NCI-H1930 (cell line): ENCODE measurements at regions not wholly inside any gene's neighbourhood (a gene's known extent, or its start where the extent isn't known, plus 50 kb on each side); places are given as distances from the start of the nearest gene placed in this dataset.

Source experiments
- DNase-seq, 2 experiments: peaks; one replicate each; lab custom pipeline; 2025; lab: John Stamatoyannopoulos, UW

DNA sequence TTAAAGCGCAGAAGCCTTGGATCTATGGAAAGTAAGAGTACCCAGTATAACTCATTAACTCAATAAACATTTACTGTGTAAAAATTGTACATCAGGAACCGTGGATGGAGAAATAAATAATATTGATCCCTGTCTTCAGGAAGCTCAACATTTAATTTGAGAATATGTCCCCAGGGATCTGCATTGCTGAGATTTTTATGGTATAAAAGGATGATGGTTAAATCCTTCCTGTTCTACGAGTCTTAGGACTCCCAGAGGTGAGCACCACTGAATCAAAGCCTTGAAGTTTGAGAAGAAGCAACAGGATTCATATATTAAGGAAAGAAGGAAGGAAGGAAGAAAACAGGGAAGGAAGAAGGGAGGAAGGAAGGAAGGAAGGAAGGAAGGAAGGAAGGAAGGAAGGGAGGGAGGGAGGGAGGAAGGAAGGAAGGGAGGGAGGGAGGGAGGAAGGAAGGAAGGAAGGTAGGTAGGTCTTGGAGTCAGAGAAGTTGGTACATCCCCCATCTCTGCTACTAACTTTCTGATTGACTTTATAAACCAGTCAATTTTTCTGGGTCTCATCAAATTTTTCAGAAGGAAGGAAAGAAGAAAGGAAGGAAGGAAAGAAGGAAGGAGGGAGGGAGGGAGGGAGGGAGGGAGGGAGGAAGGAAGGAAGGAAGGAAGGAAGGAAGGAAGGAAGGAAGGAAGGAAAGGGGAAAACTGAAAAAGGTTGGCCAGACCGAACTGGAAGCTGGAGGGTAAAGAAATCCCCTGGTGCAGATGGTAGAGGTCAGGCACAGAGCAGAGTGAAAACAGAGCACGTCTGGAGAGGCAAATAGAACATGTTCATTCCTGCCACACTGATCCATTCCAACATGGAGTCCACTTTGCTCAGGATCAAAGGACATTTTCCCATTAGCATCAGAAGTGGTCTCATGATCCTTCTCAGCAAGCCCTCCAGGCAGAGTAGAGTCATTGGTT lies 422.2 kb upstream of the CDH11 start:
- no peak for DNase-seq

DNA sequence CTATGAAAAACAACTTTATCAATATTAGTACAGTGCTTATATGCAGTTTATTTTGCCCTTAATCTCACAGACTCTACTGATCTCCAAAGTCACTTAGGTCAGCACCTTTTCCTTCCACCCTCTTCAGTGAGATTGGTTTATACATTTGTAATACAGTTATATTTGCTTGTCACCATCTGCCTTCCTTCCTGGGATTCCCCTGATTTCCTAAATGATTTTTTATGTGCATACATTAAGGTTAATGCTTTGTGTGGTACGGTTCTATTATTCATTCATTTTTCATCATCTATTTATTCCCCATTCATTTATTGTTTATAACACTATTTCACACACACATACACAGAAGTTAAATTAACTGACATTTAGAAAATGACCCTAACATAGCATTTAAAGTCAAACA lies 419.8 kb upstream of the CDH11 start:
- DNase-seq = no peak

DNA sequence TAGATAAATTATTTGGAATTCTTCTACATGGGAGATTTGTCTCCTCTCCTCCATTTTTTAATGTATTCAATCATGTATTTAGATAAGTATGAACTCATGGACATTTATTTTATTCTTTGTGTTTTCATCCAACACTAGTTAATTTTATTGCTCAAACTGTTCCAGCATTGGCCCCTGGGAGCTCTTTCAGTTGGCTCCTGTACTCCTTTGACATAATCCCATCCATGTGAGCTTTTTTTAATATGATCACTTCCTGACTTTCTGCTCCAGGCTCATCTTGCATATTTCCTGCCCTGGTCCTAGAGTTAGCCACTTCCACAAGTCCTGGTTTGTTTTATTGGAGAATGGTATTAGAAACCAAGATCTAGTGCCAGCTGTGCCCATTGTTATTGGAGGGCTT lies 419.0 kb upstream of the CDH11 start:
- no peak for DNase-seq

DNA sequence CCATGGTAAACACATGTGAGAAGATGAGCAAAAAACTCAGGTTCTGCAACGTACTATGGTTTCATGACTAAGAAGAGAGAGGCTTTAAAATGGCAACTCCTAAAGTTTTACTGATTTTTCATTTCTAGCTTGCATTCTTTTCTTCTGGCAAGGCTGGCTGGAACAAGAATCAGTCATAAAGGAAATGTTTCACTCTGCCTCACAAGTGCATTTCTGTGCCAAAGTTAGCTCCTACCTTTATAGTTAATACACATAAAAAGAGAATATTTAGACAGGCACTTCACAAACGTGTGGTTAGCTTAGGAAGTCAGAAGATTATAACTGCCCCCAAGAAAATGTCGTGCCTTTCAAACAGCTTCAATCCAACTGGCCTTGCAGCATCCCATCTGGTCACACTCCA lies 417.1 kb upstream of the CDH11 start:
- no peak for DNase-seq

DNA sequence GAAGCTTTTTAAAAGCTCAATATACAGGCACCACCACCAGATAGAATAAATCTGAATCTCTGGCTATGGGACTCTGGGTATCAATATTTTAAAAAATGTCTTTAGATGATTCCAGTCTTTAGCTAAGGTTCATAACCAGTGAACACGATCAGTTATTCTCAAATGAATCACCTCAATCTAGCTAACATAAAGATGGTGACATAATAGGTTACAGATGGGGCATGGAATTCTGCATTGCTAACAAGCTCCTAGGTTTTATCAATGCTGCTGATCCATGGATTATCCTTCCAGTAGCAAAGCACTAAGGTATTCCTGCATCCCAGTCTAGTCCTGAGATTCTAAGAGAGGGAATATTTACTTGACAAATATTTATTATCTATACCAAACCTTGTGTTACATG lies 415.5 kb upstream of the CDH11 start:
- DNase-seq = no peak

DNA sequence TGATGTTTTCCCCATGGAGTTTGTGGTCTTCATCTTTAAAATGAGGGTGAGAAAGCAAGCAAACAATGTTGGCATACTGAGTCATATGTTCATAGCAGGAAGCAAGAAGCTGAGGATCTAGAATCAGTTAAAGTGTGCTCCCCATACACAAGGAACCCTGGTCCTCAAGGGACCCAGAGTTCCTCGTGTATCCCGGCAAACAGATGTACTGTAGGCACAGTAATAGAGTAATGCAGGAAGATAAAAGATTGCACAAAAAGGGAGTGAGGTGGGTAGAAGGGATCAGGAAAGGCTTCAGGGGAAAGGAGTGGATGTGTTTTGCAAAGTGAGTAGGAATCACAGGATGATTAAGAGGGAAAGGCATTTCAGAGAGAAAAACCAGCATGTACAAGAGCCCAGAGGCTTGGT lies 412.3 kb upstream of the CDH11 start:
- no peak for DNase-seq

DNA sequence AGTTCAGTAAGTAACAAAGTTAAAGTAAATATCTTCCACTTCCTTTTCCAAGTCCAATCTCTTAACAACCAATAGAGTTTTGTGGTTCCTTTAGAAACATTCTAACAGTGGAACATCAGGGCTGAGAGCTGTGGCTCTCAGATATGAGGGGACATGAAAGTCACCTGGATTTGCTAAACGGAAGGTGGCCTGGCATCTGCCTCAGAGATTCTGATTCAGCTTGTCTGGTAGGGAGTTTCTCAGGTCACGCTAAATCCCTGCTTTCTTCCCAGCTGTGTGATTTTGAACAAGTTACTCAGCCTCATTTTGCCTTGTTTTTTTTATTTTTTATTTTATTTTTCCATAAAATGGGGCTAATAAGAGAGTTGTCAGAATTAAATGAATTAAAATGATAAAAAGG lies 411.0 kb upstream of the CDH11 start:
- no peak for DNase-seq

DNA sequence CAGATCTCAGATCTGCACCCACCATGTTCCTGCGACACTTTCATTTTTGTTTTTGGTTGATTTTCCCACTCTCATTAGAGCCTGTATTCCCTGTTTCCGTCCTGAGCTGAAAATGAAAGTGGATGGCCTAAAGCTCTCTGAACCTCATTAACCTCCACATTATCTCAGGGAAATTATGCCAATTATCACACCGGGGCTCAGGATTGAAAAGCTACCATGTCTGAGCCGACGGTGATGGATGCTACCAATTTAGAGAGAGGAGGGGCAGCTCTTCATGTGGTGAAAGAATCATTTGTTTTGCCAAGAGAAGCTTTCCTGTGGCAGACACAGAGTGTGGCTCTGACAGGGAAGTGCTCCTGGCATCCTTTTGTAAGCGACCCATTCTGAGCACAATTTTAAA lies 410.4 kb upstream of the CDH11 start:
- DNase-seq = no peak

DNA sequence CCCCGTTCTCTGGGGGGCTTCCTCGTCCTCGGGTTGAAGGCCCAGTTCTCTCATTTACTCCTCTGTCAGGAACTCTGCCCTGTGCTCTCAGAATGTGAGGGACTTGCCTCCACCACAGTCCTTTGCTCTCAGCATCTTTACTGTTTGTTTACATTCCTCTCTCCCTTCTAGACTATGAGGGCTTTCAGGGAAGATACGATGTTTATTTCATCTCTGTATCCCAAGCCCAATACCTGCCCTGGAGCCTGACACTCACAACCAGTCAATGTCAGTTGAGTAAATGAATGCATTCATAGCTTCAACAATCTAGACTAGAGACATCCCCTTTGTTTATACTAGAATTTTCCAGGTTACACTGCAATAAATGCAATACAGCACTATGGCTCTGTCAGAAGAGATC lies 409.6 kb upstream of the CDH11 start:
- DNase-seq = no peak

DNA sequence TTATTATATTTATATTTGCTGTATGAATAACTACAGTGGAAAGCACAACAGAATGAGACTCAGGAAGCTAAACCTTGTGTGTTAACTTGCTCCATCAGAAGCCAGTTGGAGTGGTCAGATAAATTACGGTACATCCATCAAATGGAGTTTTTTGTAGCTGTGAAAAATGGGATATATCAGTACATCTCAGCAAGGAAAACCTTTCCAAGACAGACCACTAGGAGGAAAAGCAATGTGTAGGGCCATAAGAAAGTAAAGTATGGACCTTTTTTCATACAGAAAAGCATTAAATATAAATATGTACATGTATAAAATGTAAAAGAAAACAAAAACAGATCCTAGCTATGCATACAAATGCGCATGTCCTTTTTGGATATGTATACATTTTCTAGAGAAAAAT lies 403.8 kb upstream of the CDH11 start:
- no peak for DNase-seq

DNA sequence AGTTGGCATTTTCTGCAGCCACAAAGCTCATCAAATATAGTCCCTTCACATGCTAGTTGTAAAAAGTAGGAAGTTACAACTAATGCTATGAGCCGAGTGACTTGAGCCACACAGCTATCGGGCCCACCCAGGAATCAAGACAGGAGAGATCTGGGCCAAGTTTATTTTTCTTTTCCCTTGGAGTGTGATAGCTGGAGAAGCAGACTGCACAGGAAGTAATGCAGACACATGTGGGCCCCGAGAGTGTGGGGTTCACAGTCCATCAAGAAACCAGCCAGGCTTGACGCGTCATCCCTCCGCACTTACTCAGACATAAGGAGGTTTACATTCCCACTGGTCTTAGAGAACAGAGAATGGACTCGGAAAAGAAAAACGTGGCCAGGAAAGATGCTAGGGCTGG lies 403.1 kb upstream of the CDH11 start:
- DNase-seq = no peak

DNA sequence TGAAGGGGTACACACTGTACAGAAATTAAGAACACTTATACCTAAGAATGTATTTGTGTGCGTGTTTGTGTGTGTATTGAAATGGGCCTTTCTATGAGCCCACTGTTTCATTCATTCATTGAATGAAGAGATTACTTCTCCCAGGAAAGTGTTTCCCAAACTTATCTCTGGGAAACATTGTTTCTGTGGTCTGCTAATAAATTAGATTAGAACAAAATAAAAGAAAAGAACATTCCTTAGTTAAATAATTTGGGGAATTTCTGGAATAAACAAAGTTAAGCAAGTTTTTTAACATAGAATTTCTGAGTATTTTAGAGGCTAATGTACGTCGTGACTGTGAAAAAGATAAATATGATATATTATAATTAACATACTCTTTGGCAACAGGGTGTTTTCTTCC lies 402.4 kb upstream of the CDH11 start:
- no peak for DNase-seq

DNA sequence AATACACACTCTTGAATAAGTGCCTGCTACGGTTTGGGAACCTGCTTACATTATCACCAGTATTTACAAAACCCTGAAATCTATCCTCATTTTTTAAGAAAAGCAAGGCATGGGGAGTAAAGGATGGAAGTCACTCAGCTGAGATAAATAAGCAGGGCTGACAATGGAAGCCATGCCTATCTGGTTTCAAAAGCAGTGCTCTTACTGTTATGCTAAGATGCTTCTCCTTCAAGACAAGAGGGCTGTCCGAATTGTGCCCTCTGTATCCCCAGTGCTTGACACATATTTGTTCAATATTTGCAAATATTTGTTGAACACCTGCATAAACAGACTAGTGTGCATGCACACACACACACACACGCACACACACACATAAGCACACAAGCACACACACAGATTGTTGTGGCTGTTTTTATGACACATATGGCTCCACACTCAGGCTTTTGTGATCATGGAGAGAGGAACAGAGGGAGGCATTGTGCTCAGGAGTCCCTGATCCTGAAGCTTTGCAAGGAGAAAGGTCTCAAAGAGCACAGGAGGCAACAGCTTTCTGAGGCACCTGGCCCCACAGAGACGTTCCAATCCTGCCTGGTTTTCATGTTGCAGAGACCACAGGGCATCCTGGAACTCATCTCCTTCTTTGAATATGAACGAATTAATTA lies 401.6 kb upstream of the CDH11 start:
- DNase-seq = no peak

DNA sequence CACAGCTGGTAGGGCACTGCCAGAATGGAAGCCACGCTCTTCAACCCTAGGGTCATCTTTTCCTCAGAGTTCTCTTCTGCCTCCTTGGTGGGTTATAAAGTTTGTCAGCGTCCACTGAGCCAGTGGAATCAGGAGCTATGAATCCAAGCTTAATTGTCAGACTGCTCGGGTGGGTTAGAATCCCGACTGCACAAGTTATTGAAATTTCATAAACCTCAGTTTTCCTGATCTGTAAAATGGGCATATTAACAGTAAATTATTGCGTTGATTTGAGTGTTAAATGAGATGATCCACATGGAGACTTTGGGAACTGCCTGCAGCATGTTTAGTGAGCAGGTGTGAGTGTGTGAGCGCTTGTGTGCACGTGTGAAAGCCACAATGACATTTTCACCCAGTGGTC lies 400.5 kb upstream of the CDH11 start:
- DNase-seq = no peak

DNA sequence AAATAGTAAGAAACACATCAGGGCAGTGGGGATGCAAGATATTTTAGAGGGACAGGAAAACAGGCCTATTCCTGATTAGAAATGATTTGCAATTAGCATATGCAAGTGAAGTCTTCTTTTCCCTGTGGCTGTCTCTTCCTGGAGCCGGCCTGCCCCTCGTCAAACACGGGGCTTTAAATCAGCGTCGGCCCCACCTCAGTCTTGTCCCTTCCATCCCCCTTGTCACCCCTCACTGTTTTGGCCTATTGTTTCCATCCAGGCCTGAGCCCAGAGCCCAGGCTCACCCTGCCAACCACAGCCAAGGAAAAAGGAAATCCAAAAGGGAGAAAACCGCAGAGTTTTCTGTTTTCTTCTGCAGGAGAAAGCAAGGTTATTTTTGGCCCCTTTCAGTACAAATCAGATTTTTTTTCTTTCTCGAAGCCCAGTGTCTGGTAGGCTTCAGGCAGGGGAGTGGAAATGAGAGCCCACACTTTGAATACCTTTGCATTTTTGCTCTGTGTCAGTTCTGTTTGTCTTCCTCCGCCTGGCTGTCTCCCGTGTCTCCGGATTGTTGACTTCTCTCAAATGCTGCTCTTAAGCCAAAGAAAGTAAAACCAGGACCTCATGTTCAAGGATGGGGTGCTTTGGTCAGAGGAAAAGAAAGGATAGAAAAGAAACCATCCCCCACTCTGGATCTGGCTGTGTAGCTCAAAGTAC lies 399.9 kb upstream of the CDH11 start:
- DNase-seq = no peak

DNA sequence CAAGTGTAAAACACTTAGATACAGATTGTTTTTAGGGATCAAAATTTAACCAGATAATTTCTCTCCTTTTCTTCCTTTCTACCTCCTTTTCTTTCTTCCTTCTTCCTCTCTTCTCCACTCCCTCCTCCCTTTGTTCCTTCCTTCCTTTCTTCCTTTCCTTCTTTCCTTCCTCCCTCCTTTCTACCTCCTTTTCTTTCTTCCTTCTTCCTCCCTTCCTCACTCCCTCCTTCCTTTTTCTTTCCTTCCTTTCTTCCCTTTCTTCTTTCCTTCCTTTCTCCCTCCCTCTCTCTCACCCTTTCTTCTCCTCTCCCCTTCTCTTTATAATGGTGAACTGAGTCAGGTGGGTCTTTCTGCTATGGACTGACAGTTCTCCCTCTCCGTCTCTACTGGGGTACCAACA lies 397.5 kb upstream of the CDH11 start:
- DNase-seq = no peak

DNA sequence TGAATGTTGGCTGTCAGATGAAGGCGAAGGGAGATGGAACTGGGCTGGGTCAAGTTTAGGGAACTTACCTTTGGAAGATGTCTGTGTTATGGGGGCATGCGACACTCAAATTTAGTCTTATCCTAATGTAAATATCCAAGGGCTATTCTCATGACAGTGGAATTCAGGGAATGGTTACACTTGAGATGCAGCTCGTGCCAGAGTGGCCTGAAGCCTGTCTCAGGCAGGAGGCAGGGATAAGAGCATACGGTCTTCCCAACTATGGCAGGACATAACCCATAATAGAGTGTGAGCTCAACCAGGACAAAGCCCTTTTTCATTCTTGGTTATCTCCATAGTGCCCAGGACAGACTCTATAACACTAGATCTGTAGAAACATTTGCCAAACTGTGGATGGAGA lies 393.3 kb upstream of the CDH11 start:
- DNase-seq = no peak

DNA sequence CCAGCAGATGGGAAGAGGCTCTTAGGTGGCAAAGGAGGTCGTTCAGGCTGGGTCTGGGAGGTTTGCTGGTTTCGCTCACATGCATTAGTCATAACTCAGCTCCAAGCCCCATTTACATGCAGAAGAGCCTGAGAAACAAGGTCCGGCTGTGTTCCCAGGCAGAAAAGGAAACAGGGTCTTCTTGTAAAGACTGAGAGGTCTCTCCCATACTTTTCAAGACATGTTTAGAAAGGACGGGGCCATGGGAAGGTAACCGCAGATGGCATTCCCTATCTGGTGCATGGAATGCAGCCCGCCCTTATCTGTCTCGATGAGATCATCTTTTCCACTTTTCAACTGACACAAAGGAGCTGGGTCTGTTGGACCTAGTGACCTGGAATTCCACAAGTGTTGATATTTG lies 389.0 kb upstream of the CDH11 start:
- DNase-seq = no peak

DNA sequence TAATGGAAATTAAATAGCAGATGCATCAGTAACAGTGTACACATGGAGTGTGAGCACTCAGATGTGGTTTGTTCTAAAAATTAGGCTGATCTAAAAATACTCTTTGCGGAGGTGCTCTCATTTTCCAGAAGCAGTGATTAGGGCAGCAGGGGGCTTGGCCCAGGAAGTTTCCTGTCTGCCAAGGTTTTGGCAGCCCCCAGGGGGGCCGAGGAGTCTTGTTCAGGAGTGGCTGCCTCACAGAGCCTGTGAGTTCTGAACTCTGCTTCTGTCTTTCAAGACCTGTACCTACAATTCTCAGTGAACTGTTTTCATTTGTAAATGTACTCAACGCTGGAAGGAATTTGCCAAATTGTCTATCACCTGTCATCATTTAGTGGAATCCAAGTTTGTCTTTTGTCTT lies 388.4 kb upstream of the CDH11 start:
- DNase-seq = no peak

DNA sequence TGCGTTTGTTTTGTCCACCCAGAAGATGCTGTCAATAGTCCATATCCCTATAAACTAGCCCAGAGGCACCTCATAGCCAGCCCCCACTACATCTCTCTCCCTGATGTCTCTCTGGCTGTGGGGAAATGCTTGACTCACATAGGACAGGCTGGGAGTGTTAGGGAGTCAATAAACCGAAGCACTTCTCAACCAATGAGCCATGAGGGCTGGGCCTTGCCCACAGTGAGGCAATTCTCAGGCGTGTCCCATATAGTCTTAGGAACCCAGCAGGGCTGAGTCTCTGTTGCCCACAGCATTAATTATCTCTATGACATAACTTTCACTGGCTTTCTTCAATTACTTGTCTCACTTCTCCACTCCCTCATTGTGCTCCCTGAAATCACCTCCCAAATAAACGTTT lies 387.3 kb upstream of the CDH11 start:
- DNase-seq = no peak

DNA sequence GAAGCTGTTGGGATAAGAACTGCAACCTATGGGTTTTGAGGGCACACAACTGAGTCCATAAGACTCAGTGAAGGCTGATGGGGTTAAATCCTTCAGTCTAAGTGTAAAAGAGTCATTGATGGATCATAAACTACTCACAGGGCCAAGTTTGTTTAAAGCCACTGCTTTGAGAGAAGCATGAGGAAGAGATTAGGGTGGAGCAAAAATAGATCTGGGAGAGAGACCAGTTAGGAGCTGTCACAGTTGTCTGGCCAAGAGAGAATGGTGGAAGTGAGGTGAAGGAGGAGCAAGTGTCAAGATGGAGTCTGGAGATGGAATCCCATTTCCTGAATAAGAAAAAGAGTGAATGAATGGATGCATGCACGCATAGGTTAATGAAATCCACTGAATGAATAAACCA lies 379.1 kb upstream of the CDH11 start:
- no peak for DNase-seq

DNA sequence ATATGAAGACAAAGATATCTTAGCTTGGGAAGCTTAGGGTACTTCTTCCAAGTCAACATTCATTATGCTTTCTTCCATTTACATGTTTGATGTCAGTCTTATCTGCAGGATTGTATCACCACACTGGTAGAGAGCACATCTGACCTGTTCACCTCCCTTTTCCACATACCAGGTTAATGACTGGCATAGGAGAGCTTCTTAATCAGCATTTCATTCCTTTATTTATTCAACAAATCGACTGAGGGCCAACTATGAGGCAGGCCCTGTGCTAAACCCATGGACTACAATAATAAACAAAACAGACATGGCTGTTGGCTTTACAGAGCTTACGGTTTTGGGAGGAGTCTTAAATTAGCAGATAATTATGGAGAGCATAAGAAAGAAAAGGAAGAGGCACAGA lies 378.1 kb upstream of the CDH11 start:
- DNase-seq = no peak

DNA sequence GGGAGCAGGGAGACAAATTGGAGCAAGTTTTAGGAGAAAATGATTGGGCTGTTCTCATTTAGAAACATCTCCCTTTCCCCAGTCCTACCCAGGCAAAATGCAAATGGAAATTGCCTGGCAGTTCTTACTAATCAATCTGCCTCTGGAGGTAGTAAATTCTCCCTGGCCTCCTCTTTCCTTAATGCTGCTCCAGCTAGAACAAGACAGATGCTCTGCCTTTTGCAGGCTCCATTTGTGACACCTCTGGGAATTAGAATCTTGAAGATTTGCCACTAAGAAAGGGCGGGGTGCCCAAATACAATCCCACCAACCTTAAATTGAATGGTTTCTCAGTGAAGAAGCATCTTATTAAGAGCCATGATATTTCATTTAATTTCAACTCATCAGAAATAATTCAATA lies 377.7 kb upstream of the CDH11 start:
- DNase-seq = no peak
